HG03159 (cell line): ENCODE measurements at regions not wholly inside any gene's neighbourhood (a gene's known extent, or its start where the extent isn't known, plus 50 kb on each side); places are given as distances from the start of the nearest gene placed in this dataset.

ENCODE experiments used
- ATAC-seq: cut with Tn5 transposase; IDR thresholded peaks from one replicate; pipeline ENCODE4 v1.9.1; 2021; ENCODE audit warnings: mild to moderate bottlenecking, moderate library complexity; ENCODE audit not compliant: unreplicated experiment

DNA sequence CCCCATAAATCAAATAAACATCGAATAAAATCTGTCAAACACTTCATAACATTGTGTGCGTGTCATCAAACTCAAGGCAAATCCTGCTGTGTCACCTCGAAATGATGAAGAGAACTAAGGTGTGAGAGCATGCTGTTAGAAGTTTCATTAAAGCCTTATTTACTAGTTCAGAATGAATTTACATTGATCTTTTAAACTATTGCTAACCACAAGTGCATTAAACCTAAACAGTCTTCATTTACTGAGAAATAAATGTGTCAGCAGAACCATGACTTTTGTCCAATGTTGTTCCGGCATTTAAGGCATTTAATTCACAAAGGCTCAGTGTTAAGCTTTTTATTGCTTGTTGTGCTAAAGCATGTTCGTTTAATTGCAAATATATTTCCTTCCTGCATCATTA is 474.4 kb downstream of the SETD4 start:
- no peak for ATAC-seq

GRCh38 chr21:35585155-35585554 is 475.2 kb downstream of the SETD4 start:
- no peak for ATAC-seq

DNA sequence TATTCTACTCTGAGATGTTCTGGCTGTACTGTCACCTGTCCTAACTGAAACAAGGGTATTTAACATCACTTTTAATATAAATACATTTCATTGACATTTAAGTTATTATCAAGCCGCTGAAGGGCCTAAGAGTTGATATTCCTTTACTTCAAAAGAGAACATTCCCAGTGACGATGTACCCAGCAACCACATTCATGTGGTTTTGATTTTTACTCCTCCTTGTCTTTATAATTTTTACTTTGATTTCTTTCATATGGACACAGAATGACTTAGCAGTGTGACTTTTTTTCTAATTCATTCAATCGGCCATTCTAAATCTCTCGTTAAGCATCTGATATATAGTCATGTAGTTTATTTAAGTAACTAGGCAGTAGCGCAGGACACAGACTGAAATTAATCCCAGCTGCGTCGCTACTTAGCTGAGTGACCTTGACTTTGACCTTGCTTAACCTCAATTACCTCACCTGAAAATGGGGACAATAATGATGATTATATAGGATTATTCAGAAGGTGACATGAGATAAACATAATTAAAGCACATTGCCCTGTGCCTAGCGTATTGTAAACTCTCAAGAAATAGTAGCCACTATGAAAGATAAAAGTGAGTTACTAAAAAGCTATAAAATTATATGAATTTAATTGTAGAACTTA is 476.6 kb downstream of the SETD4 start:
- no peak for ATAC-seq

DNA sequence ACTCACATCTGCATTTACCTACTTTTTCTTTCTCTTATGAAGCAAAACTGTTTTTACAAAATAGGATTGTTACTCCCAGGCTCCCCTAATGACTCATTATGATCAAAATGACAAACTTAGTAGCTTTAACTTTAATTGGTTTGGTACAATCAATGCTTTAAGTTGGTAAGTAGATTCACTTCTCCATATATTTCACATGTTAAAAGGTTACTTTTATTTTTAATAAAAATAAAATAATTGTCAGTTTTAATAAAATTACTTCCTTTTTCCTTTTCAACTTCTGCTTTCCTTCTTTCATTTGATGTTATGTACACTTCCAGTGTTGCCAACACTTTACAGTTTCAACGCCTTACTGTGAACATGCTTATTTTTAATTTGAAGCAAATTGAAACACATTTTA is 477.6 kb downstream of the SETD4 start:
- ATAC-seq: no peak

DNA sequence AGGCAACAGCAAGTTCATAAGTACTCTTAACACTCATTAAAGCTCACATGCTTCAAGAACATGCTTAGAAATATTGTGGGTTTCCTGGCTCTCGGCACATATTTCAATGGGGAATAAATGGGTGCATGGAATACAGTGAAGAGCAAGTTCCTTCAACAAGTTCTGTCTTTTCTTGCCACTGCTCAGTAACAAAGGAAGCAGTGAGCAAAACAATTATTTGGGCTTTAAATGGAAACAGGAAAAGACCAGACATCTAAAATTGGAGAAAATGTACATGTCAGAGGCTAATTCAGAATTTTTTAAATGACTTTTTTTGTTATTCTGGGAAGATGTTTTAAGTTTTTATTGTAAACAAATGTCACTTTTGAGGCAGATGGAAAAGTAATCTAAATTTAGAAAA is 478.7 kb downstream of the SETD4 start:
- ATAC-seq: no peak

DNA sequence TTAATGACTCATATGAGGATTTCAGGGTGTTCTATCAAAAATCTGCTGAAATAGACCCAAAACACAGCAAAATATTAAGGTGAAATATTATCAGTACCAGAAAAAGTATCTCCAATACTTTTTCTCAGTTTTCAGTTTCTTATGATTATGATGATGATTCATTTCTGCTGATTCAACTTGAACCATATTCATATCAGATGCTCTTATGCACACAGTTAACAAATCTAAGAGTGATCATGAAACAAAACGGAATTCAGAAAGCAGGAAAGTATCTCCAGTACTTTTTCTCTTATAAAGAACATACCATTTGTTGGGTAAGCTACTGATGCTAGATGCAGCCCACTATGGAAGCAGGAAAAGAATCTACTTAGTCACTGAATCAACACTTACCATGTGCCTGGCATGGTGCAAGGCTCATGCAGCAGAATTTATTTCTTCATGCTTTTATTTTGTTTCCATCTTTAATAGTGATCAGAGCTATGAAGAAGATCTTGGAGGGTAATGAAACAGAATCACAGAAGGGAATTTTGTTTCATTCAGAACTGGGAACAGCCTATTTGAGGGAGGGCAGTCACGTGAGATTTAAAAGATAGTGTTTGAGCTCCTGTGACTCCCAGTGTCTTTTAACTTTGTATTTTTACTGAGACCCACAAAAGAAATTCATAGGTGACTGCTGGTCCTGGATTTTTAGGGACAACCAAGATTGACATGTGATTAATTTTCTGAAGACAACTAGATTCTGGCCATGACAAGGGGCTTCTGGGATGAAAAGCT is 480.6 kb downstream of the SETD4 start:
- ATAC-seq: no peak

GRCh38 chr21:35578831-35579471 is 481.4 kb downstream of the SETD4 start:
- ATAC-seq: no peak

- no peak for ATAC-seq
Measured at GRCh38 chr21:35578347-35578782, 482.0 kb downstream of the SETD4 start.

DNA sequence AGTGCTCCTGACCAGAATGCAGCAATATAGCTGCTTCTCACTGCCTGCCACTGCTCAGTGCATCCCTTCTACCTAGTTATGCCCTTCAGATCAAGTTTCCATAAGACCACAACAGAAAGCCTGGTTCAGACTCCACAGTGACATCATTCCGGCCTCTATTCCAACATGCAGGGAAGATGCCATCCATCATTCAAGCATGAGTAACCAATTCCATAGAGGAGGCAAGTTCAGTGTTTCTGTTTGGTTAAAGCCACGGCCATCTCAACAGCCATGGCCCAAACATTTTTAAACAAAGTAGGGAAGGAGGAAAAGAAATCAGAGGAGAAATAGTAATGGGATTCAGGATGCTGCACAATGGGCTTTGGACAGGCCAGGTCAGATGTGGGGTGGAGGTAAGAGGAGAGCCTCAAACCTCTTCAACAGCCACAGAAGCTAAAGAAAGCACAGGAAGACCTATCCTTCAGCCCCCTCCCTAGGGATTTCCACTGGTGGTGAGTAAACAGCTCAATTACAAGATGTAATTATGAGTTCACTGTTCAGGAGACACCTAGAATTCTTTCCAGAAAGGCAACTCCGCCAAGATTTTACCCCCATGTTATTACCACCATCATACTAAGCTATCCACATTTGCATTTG is 484.9 kb downstream of the SETD4 start:
- no peak for ATAC-seq

DNA sequence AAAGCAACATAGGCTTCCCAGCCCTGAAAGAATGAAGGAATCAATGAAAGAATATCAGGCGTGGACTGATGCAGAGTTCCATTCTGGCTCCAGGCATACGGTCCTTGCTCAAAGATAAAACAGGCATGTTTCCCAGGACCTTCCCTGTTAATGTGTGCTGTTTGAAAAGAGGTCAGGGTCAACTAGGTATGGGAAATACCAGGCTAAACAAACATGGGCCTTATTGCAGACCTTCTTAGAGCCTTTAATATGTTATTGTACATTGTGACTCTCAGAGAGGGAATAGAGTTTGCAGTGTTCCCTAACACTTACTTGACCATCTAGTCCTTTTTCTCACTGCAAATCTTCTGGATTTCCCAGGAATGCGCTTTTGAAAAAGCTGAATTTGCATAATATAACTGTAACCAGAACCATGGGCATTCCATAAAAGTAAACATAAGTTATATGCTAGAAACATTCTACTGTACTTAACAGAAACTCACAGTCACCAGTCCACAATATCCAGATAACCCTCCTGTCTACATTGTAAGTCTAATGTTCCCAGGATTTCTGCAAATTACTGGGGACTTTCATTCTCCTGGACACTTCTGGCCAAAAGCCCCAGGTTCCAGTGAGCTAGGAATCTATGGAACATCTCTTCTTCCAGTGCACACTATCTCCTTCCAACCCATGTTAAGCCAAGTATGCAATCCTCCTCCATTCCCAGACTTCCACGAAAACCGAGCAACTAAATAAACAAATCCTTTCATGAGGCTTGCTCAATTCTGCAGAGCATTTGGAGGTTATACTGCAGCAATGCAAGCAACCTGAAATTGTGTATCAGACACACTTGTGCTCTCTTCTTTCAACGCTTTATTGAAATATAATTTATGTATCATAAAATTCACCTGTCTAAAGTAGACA is 486.6 kb downstream of the SETD4 start:
- no peak for ATAC-seq

DNA sequence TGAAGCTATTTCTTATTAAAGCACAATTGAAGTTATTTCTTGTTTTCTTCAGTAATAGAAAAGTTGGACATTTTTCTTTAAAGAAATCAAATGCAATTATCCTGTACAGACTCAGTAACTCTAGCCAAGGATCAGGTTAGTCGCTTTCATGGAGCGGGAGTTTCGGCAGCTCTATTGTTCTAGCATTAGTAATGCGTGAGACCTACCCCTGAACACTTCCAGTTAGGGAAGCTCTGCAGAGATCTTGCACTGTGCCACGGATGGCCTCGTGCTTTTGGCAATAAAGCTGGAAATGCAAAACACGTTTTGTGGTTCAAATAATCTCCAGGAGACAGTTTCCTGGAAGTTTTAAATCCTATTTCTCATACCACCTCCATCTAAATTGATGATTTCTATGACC is 488.4 kb downstream of the SETD4 start:
- no peak for ATAC-seq

DNA sequence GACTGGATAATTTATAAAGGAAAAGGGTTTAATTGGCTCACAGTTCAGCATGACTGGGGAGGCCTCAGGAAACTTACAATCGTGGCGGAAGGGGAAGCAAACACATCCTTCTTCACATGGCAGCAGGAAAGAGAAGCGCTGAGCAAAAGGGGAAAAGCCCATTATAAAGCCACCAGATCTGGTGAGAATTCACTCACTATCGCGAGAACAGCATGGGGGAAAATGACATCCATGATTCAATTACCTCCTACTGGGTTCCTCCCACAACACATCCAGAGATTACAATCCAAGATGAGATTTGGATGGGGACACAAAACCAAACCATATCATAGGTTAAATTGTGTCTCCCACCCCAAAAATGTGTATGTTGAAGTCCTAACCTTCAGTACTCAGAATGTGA is 491.7 kb downstream of the SETD4 start:
- ATAC-seq: no peak

DNA sequence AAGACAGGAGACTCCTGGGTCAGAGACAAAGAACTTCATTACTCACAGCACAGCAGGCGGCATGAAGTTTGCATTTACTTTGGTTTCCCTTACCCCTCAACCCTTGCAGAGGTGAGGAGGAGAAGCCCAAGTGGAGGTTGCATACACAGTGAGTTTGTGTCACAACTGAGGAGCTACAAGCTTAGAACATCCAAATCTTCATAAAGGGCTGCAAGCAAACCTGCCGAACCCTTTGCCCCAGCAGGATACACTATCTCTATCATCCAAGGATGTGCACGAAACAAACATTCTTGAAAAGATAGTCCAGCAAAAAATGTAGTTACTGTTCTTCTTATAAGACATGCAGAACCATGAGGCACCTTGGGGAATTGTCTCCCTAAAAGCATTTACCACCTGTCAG is 493.5 kb downstream of the SETD4 start:
- no peak for ATAC-seq

GRCh38 chr21:35565204-35565611 is 495.1 kb downstream of the SETD4 start:
- ATAC-seq: no peak

DNA sequence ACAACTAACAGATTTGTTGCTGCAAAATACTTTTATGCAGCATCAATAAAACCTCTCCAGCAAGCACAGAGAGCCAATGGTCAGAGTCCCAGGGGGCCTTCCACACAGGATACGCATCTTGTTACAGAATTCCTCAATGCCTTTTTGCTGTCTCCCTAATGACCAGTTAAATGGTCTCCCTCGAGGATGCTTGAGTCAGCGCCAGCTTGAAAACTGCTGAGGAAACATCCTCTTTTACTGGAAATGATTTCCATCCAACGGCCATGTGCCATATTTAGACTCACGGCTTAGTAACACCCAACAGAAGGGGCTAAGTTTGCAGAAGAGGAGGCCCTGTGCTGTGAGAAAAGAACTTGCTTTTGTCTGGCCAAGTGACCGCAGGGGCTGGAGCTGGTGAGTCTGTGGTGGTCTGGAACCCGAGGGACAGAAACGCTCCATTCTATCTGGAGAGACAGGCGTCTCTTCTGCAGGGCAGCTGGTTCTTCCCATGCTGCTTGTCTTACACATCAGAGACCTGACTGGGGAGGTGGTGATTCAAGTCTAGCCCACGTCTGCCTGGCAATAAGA is 496.4 kb downstream of the SETD4 start:
- ATAC-seq: no peak

DNA sequence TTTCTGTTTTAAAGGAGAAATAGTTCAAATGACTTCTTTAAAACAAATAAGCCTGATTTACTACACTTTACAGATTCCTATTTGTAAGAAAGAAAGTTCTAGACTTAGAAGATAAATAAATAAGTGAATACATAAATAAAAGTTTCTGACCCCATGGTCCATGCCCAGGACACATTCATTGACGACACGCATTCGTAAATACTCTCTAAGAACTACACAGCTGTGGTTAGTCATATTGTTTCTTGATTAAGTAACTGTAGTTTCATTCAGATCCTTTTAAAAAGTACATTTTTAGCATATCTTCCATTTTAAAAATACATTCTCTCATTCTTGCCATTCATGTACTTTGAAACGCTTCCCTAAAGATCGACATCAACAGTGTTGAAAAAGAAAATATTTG is 497.4 kb downstream of the SETD4 start:
- no peak for ATAC-seq

- ATAC-seq: no peak
Measured at GRCh38 chr21:35561116-35561515, 499.2 kb downstream of the SETD4 start.

GRCh38 chr21:35559829-35560225 is 500.5 kb downstream of the SETD4 start:
- no peak for ATAC-seq

GRCh38 chr21:35559128-35559828 is 501.0 kb downstream of the SETD4 start:
- ATAC-seq: no peak

- no peak for ATAC-seq
Measured at GRCh38 chr21:35556536-35556935, 503.8 kb downstream of the SETD4 start.
